GM19240 (cell line): ENCODE measurements at regions not wholly inside any gene's neighbourhood (a gene's known extent, or its start where the extent isn't known, plus 50 kb on each side); places are given as distances from the start of the nearest gene placed in this dataset.

Experiments
- DNase-seq: peaks from one replicate; pipeline ENCODE4 v3.0.0; 2011; ENCODE audit warnings: low spot score; ENCODE audit not compliant: insufficient read length

GRCh38 chr10:4352414-4352961 lies 473.5 kb upstream of the AKR1E2 start:
- no peak for DNase-seq

GRCh38 chr10:4351723-4352413 lies 474.1 kb upstream of the AKR1E2 start:
- DNase-seq: no peak

GRCh38 chr10:4347397-4347796 lies 478.6 kb upstream of the AKR1E2 start:
- no peak for DNase-seq

- no peak for DNase-seq
These were observed 479.9 kb upstream of the AKR1E2 start for GRCh38 chr10:4345877-4346646.

GRCh38 chr10:4344492-4344994 lies 481.5 kb upstream of the AKR1E2 start:
- no peak for DNase-seq

GRCh38 chr10:4343873-4344272 lies 482.1 kb upstream of the AKR1E2 start:
- no peak for DNase-seq

GRCh38 chr10:4343091-4343490 lies 482.9 kb upstream of the AKR1E2 start:
- no peak for DNase-seq

- DNase-seq: no peak
These were observed 487.2 kb upstream of the AKR1E2 start for GRCh38 chr10:4338768-4339167.

GRCh38 chr10:4337563-4337962 lies 488.4 kb upstream of the AKR1E2 start:
- DNase-seq: no peak

GRCh38 chr10:4334871-4335270 lies 491.1 kb upstream of the AKR1E2 start:
- DNase-seq: no peak

- no peak for DNase-seq
These were observed 492.0 kb upstream of the AKR1E2 start for GRCh38 chr10:4334015-4334414.

GRCh38 chr10:4333459-4333894 lies 492.5 kb upstream of the AKR1E2 start:
- DNase-seq: no peak

GRCh38 chr10:4332764-4333458 lies 493.1 kb upstream of the AKR1E2 start:
- DNase-seq: no peak

- DNase-seq: no peak
These were observed 494.9 kb upstream of the AKR1E2 start for GRCh38 chr10:4331150-4331549.

- no peak for DNase-seq
These were observed 495.4 kb upstream of the AKR1E2 start for GRCh38 chr10:4330636-4331035.

- no peak for DNase-seq
These were observed 496.8 kb upstream of the AKR1E2 start for GRCh38 chr10:4329225-4329624.

GRCh38 chr10:4326647-4327046 lies 499.4 kb upstream of the AKR1E2 start:
- DNase-seq: no peak

- no peak for DNase-seq
These were observed 506.1 kb upstream of the AKR1E2 start for GRCh38 chr10:4319870-4320367.

- no peak for DNase-seq
These were observed 509.7 kb upstream of the AKR1E2 start for GRCh38 chr10:4316161-4316810.

- DNase-seq: no peak
These were observed 510.5 kb upstream of the AKR1E2 start for GRCh38 chr10:4315551-4315950.

GRCh38 chr10:4313051-4313450 lies 513.0 kb upstream of the AKR1E2 start:
- no peak for DNase-seq
